Suppressor macrophage treated with lipopolysaccharide for 4 hours (primary cell): ENCODE measurements at regions not wholly inside any gene's neighbourhood (a gene's known extent, or its start where the extent isn't known, plus 50 kb on each side); places are given as distances from the start of the nearest gene placed in this dataset.

ENCODE experiments used
- DNase-seq: peaks from one replicate; pipeline ENCODE4 v3.0.0-alpha.2; 2020

GRCh38 chr10:113259576-113260226, 293.2 kb upstream of the HABP2 start:
- no peak for DNase-seq

GRCh38 chr10:113261161-113261560, 291.7 kb upstream of the HABP2 start:
- DNase-seq, result no peak

- no peak for DNase-seq
Observed at GRCh38 chr10:113261611-113262091, 291.2 kb upstream of the HABP2 start.

GRCh38 chr10:113263056-113263455, 289.8 kb upstream of the HABP2 start:
- no peak for DNase-seq

GRCh38 chr10:113264333-113265131, 288.3 kb upstream of the HABP2 start:
- DNase-seq, result no peak

- DNase-seq, result no peak
Observed at GRCh38 chr10:113266147-113266546, 286.7 kb upstream of the HABP2 start.

GRCh38 chr10:113267619-113268562, 285.0 kb upstream of the HABP2 start:
- peak; percentile 81 for DNase-seq

- no peak for DNase-seq
Observed at GRCh38 chr10:113269333-113269732, 283.5 kb upstream of the HABP2 start.

- DNase-seq, result no peak
Observed at GRCh38 chr10:113272511-113272910, 280.3 kb upstream of the HABP2 start.

GRCh38 chr10:113273181-113274163, 279.4 kb upstream of the HABP2 start:
- peak; percentile 74 for DNase-seq

- peak; percentile 9 for DNase-seq
Observed at GRCh38 chr10:113274176-113274829, 278.6 kb upstream of the HABP2 start.

- DNase-seq, result no peak
Observed at GRCh38 chr10:113278221-113278620, 274.6 kb upstream of the HABP2 start.

GRCh38 chr10:113278664-113279063, 274.2 kb upstream of the HABP2 start:
- DNase-seq, result no peak

GRCh38 chr10:113279262-113279661, 273.6 kb upstream of the HABP2 start:
- DNase-seq, result no peak

- DNase-seq, result no peak
Observed at GRCh38 chr10:113282564-113282963, 270.3 kb upstream of the HABP2 start.

GRCh38 chr10:113283189-113283588, 269.7 kb upstream of the HABP2 start:
- DNase-seq, result no peak

- no peak for DNase-seq
Observed at GRCh38 chr10:113284635-113285034, 268.2 kb upstream of the HABP2 start.

GRCh38 chr10:113285305-113285704, 267.5 kb upstream of the HABP2 start:
- DNase-seq, result no peak

GRCh38 chr10:113287592-113287991, 265.3 kb upstream of the HABP2 start:
- no peak for DNase-seq

GRCh38 chr10:113290137-113290536, 262.7 kb upstream of the HABP2 start:
- no peak for DNase-seq

GRCh38 chr10:113291413-113291812, 261.4 kb upstream of the HABP2 start:
- DNase-seq, result no peak
